Loucy (cell line): ENCODE measurements at regions not wholly inside any gene's neighbourhood (a gene's known extent, or its start where the extent isn't known, plus 50 kb on each side); places are given as distances from the start of the nearest gene placed in this dataset.

Source experiments
- CTCF ChIP-seq: fragments of 200-600 bp; sonication (generic); conservative IDR thresholded peaks from 2 replicates; pipeline ENCODE4 v1.5.1; 2014; ENCODE audit warnings: mild to moderate bottlenecking, antibody characterized with exemption, low read length
- EZH2phosphoT487 ChIP-seq: fragments of 200-600 bp; IDR thresholded peaks from 2 replicates; pipeline ENCODE4 v1.6.1; 2018; ENCODE audit warnings: antibody characterized with exemption, mild to moderate bottlenecking, moderate library complexity, borderline replicate concordance

DNA sequence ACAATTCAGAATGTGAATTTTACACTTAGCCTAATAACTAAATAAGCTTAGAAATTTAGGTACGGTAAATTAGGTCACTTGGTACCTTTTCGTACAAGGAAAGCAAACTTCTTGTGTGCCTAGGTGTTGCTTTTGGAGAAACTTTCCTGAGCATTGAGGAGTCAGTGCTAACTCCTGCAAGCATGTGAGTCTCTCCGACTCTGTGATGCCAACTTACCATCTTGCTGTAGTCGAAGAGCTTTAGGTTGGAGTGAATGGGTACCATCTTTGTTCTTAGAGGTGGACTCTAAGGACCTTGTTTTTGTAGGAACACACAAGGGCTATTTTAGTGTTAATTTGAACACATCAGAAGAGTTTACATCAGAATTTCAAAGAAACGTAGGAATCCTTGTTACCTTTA is 688.9 kb downstream of the USP25 start:
- TF ChIP-seq CTCF (no peak), EZH2phosphoT487 (no peak)
